ENCODE measurements at regions not wholly inside any gene's neighbourhood (a gene's known extent, or its start where the extent isn't known, plus 50 kb on each side); places are given as distances from the start of the nearest gene placed in this dataset.

GRCh38 chr15:38683382-38684242 lies 119.0 kb upstream of the RASGRP1 start:
- POLR2A ChIA-PET, result no interaction called here
- peak; percentile 86 to 90 for ATAC-seq
- CTCF ChIA-PET, result interaction anchor here (0.6 to 3.2 kb wide), 38 partner anchors 8 to 1074 kb away, joined by 3 to 36 read pairs (median 4); partner anchors contain the start of genes FAM98B and RASGRP1

More at GRCh38 chr15:38683382-38684242, 119.0 kb upstream of the RASGRP1 start:
- DNase-seq (ENCODE audit: low read depth in 1 of 2, low spot score in 1 of 2), result peak; percentile 35 to 38
- H3K9me3 ChIP-seq, result no peaks in the 10 kb centered on the region
- no peak for FAIRE-seq
- H3K4me2 ChIP-seq, result no peak overlapping the region
- H3K4me1 ChIP-seq, result no peaks in the 10 kb centered on the region
- H3K27ac ChIP-seq, result no peak overlapping the region
- TF ChIP-seq NFE2L2 (conservative IDR thresholded peaks at IDR 0.05; ENCODE audit: low read length) (no peak), JUN (IDR thresholded peaks at IDR 0.05) (no peak), MAX (IDR thresholded peaks at IDR 0.05) (no peak), SREBF2 (IDR thresholded peaks at IDR 0.05) (no peak), MYC (IDR thresholded peaks at IDR 0.05; ENCODE audit: borderline replicate concordance, low read length) (no peak), REST (IDR thresholded peaks at IDR 0.05) (no peak), RAD21 (conservative IDR thresholded peaks at IDR 0.05 in 1 of 2, IDR thresholded peaks at IDR 0.05 in 1 of 2) (peak; percentile 70 to 74), RFX5 (IDR thresholded peaks at IDR 0.05) (no peak), GATA3 (IDR thresholded peaks at IDR 0.05; ENCODE audit: borderline replicate concordance) (no peak), CTCF (IDR thresholded peaks at IDR 0.05) (peak; percentile 60), SMC3 (IDR thresholded peaks at IDR 0.05) (peak; percentile 68), ELK1 (IDR thresholded peaks at IDR 0.05; ENCODE audit: low read depth, low read length) (no peak)
- 56% methylated on average over 2 of the region's 2 CpGs for WGBS (ENCODE audit: missing lambda C conversion rate)
- H3K4me3 ChIP-seq, result no peak overlapping the region

Measured in A549 (cell line).